ENCODE measurements at regions not wholly inside any gene's neighbourhood (a gene's known extent, or its start where the extent isn't known, plus 50 kb on each side); places are given as distances from the start of the nearest gene placed in this dataset.

DNA sequence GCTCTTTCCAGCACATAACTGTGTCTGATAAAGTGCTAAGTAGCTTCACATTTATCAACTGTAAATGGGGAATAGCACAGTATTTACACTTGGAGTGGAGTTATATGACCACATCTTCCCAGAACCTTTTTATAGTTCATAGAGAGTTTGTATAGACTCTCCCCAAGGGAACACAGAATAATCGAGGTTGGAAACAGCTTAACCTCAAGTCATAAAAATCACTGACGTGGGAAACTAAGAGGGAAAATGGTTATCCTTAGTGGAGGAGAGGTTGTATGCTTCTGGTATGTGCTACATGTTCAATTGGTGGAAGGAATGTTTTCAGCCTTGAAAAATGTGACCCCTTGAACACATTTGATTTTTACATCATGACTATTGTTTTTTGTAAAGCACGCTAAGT, 167.9 kb upstream of the KIAA1217 start:
- BruUV-seq (replicated peaks) = no TSS peak
- DNase-seq (ENCODE audit: low read depth, low spot score) = no peak
- H3K27me3 ChIP-seq (ENCODE audit: control insufficient read depth, insufficient read depth, low read length) = no peaks in the 10 kb centered on the region
- intact Hi-C loops (cut with micrococcal nuclease; ENCODE audit: unreplicated experiment) (no loop called here), in situ Hi-C loops (cut with HindIII; ENCODE audit: low pct_unique_long_range_greater_than_20kb, low sequenced_read_pairs) (no loop called here)
- ChIA-PET CTCF (no interaction called here), POLR2A (no interaction called here)
- no peaks in the 10 kb centered on the region for H3K9me3 ChIP-seq (ENCODE audit: control insufficient read depth, insufficient read depth, low read depth, low read length)
- no peaks in the 10 kb centered on the region for H3K36me3 ChIP-seq (ENCODE audit: control insufficient read depth, insufficient read depth, low read length)
- ATAC-seq = no peak
- H3K4me3 ChIP-seq (ENCODE audit: low read depth in 2 of 2, low read length in 2 of 2) = no peak overlapping the region
- no peak overlapping the region for H3K27ac ChIP-seq (ENCODE audit: low read length)
- no peaks in the 10 kb centered on the region for H3K4me1 ChIP-seq (ENCODE audit: control insufficient read depth, insufficient read depth, low read length)
- TF ChIP-seq SIN3A (IDR thresholded peaks at IDR 0.05; ENCODE audit: borderline replicate concordance, insufficient read depth, low read depth, low read length) (no peak), TCF7L2 (IDR thresholded peaks at IDR 0.05; ENCODE audit: low read depth, low read length) (no peak), POLR2AphosphoS5 (IDR thresholded peaks at IDR 0.05; ENCODE audit: low read depth, low read length) (no peak)
- TF ChIP-seq, protein P1, sequence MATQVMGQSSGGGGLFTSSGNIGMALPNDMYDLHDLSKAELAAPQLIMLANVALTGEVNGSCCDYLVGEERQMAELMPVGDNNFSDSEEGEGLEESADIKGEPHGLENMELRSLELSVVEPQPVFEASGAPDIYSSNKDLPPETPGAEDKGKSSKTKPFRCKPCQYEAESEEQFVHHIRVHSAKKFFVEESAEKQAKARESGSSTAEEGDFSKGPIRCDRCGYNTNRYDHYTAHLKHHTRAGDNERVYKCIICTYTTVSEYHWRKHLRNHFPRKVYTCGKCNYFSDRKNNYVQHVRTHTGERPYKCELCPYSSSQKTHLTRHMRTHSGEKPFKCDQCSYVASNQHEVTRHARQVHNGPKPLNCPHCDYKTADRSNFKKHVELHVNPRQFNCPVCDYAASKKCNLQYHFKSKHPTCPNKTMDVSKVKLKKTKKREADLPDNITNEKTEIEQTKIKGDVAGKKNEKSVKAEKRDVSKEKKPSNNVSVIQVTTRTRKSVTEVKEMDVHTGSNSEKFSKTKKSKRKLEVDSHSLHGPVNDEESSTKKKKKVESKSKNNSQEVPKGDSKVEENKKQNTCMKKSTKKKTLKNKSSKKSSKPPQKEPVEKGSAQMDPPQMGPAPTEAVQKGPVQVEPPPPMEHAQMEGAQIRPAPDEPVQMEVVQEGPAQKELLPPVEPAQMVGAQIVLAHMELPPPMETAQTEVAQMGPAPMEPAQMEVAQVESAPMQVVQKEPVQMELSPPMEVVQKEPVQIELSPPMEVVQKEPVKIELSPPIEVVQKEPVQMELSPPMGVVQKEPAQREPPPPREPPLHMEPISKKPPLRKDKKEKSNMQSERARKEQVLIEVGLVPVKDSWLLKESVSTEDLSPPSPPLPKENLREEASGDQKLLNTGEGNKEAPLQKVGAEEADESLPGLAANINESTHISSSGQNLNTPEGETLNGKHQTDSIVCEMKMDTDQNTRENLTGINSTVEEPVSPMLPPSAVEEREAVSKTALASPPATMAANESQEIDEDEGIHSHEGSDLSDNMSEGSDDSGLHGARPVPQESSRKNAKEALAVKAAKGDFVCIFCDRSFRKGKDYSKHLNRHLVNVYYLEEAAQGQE (IDR thresholded peaks at IDR 0.05; ENCODE audit: insufficient read depth in 1 of 2, low read depth in 2 of 2, low read length in 1 of 2) = no peak
- TF ChIP-seq, protein P2, sequence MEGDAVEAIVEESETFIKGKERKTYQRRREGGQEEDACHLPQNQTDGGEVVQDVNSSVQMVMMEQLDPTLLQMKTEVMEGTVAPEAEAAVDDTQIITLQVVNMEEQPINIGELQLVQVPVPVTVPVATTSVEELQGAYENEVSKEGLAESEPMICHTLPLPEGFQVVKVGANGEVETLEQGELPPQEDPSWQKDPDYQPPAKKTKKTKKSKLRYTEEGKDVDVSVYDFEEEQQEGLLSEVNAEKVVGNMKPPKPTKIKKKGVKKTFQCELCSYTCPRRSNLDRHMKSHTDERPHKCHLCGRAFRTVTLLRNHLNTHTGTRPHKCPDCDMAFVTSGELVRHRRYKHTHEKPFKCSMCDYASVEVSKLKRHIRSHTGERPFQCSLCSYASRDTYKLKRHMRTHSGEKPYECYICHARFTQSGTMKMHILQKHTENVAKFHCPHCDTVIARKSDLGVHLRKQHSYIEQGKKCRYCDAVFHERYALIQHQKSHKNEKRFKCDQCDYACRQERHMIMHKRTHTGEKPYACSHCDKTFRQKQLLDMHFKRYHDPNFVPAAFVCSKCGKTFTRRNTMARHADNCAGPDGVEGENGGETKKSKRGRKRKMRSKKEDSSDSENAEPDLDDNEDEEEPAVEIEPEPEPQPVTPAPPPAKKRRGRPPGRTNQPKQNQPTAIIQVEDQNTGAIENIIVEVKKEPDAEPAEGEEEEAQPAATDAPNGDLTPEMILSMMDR (IDR thresholded peaks at IDR 0.05) = no peak

DNA sequence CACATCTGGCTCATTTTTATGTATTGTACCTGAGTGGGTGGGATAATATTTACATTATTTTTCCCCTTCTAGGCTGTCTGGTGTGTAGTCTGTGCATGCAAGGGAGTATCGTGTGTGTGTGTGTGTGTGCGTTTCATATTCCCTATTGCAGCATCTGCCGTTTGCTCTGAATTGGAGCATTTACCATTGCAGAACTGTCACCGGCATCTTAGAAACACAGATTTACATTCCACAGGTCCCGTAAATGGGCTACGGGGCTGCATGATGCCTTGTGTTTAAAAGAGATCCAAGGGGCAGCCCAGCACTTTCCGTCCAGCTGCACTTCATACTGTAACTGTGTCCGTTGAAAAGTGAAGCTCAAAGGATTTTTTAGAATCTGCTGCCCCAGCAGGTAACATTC, 167.1 kb upstream of the KIAA1217 start:
- in situ Hi-C loops (cut with HindIII; ENCODE audit: low pct_unique_long_range_greater_than_20kb, low sequenced_read_pairs) = no loop called here
- no peak overlapping the region for H3K4me3 ChIP-seq (ENCODE audit: low read depth in 2 of 2, low read length in 2 of 2)
- no peaks in the 10 kb centered on the region for H3K4me1 ChIP-seq (ENCODE audit: control insufficient read depth, insufficient read depth, low read length)
- no peaks in the 10 kb centered on the region for H3K27me3 ChIP-seq (ENCODE audit: control insufficient read depth, insufficient read depth, low read length)
- ATAC-seq (no peak), DNase-seq (ENCODE audit: low read depth, low spot score) (no peak)
- no TSS peak for BruUV-seq (replicated peaks)
- intact Hi-C loops (cut with micrococcal nuclease; ENCODE audit: unreplicated experiment) = no loop called here
- ChIA-PET CTCF (no interaction called here), POLR2A (no interaction called here)
- no peaks in the 10 kb centered on the region for H3K9me3 ChIP-seq (ENCODE audit: control insufficient read depth, insufficient read depth, low read depth, low read length)
- H3K36me3 ChIP-seq (ENCODE audit: control insufficient read depth, insufficient read depth, low read length) = no peaks in the 10 kb centered on the region
- no peak overlapping the region for H3K27ac ChIP-seq (ENCODE audit: low read length)
- TF ChIP-seq, protein P2 (IDR thresholded peaks at IDR 0.05) = no peak
- TF ChIP-seq, protein P1 (IDR thresholded peaks at IDR 0.05; ENCODE audit: insufficient read depth in 1 of 2, low read depth in 2 of 2, low read length in 1 of 2) = no peak
- TF ChIP-seq SIN3A (IDR thresholded peaks at IDR 0.05; ENCODE audit: borderline replicate concordance, insufficient read depth, low read depth, low read length) (no peak), POLR2AphosphoS5 (IDR thresholded peaks at IDR 0.05; ENCODE audit: low read depth, low read length) (no peak), TCF7L2 (IDR thresholded peaks at IDR 0.05; ENCODE audit: low read depth, low read length) (no peak)
